ENCODE measurements at regions not wholly inside any gene's neighbourhood (a gene's known extent, or its start where the extent isn't known, plus 50 kb on each side); places are given as distances from the start of the nearest gene placed in this dataset.

GRCh38 chr10:23723796-23724195 lies 284.9 kb downstream of the OTUD1 start:
- no peak overlapping the region for H3K9ac ChIP-seq (ENCODE audit: extremely low read depth, low read length, poor library complexity, severe bottlenecking)
- peaks cover 9% of the 10 kb centered on the region for H3K9me3 Mint-ChIP-seq
- H3K27me3 Mint-ChIP-seq (ENCODE audit: insufficient read depth): no peaks in the 10 kb centered on the region
- H3K4me3 ChIP-seq (ENCODE audit: low read length): no peak overlapping the region
- H3K27ac ChIP-seq (ENCODE audit: low read depth, low read length): no peak overlapping the region
- no peaks in the 10 kb centered on the region for H3K9me3 ChIP-seq (ENCODE audit: control insufficient read depth, low read length)
- no peaks in the 10 kb centered on the region for H3K27me3 ChIP-seq (ENCODE audit: control insufficient read depth, insufficient read depth, low read length, poor library complexity, severe bottlenecking)
- DNase-seq: no peak
- H3K4me3 Mint-ChIP-seq: no peak overlapping the region
- no peak for TF ChIP-seq CTCF (conservative IDR thresholded peaks at IDR 0.05)
- no peak overlapping the region for H3K27ac Mint-ChIP-seq
- WGBS, 2 experiments (ENCODE audit: insufficient coverage in 1 of 2, insufficient read length in 1 of 2): 91 to 95% methylated on average over 4 to 6 of the region's 6 CpGs
- H3K36me3 Mint-ChIP-seq (ENCODE audit: low read depth): no peaks in the 10 kb centered on the region
- no peaks in the 10 kb centered on the region for H3K4me1 Mint-ChIP-seq
- H3K4me1 ChIP-seq (ENCODE audit: control insufficient read depth, insufficient read depth, low read length): no peaks in the 10 kb centered on the region
- no peaks in the 10 kb centered on the region for H3K36me3 ChIP-seq (ENCODE audit: control insufficient read depth, insufficient read depth, low read length)

GRCh38 chr10:23725548-23725947 lies 286.7 kb downstream of the OTUD1 start:
- DNase-seq: no peak
- no peaks in the 10 kb centered on the region for H3K36me3 Mint-ChIP-seq (ENCODE audit: low read depth)
- H3K27ac Mint-ChIP-seq: no peak overlapping the region
- no peak overlapping the region for H3K4me3 ChIP-seq (ENCODE audit: low read length)
- no peak for TF ChIP-seq CTCF (conservative IDR thresholded peaks at IDR 0.05)
- WGBS, 2 experiments (ENCODE audit: insufficient coverage in 1 of 2, insufficient read length in 1 of 2): 85 to 100% methylated on average over 1 of the region's 1 CpG
- no peak overlapping the region for H3K9ac ChIP-seq (ENCODE audit: extremely low read depth, low read length, poor library complexity, severe bottlenecking)
- H3K27me3 Mint-ChIP-seq (ENCODE audit: insufficient read depth): no peaks in the 10 kb centered on the region
- peaks cover 15% of the 10 kb centered on the region for H3K9me3 Mint-ChIP-seq
- H3K36me3 ChIP-seq (ENCODE audit: control insufficient read depth, insufficient read depth, low read length): no peaks in the 10 kb centered on the region
- H3K27me3 ChIP-seq (ENCODE audit: control insufficient read depth, insufficient read depth, low read length, poor library complexity, severe bottlenecking): no peaks in the 10 kb centered on the region
- H3K4me3 Mint-ChIP-seq: no peak overlapping the region
- no peaks in the 10 kb centered on the region for H3K4me1 Mint-ChIP-seq
- H3K27ac ChIP-seq (ENCODE audit: low read depth, low read length): no peak overlapping the region
- no peaks in the 10 kb centered on the region for H3K4me1 ChIP-seq (ENCODE audit: control insufficient read depth, insufficient read depth, low read length)
- H3K9me3 ChIP-seq (ENCODE audit: control insufficient read depth, low read length): no peaks in the 10 kb centered on the region

- Mint-ChIP-seq H3K4me1 (peaks cover 1% of the 10 kb centered on the region), H3K9me3 (no peaks in the 10 kb centered on the region), H3K36me3 (ENCODE audit: low read depth) (no peaks in the 10 kb centered on the region), H3K27ac (no peak overlapping the region), H3K27me3 (ENCODE audit: insufficient read depth) (peaks cover 1% of the 10 kb centered on the region), H3K4me3 (no peak overlapping the region)
- Histone ChIP-seq H3K27ac (ENCODE audit: low read depth, low read length) (no peak overlapping the region), H3K36me3 (ENCODE audit: control insufficient read depth, insufficient read depth, low read length) (no peaks in the 10 kb centered on the region), H3K4me1 (ENCODE audit: control insufficient read depth, insufficient read depth, low read length) (no peaks in the 10 kb centered on the region), H3K27me3 (ENCODE audit: control insufficient read depth, insufficient read depth, low read length, poor library complexity, severe bottlenecking) (no peaks in the 10 kb centered on the region), H3K9ac (ENCODE audit: extremely low read depth, low read length, poor library complexity, severe bottlenecking) (no peak overlapping the region), H3K4me3 (ENCODE audit: low read length) (no peak overlapping the region), H3K9me3 (ENCODE audit: control insufficient read depth, low read length) (no peaks in the 10 kb centered on the region)
- 88 to 100% methylated on average over 2 of the region's 2 CpGs for WGBS, 2 experiments (ENCODE audit: insufficient coverage in 1 of 2, insufficient read length in 1 of 2)
- no peak for TF ChIP-seq CTCF (conservative IDR thresholded peaks at IDR 0.05)
- DNase-seq: no peak
These were observed 303.5 kb downstream of the OTUD1 start for GRCh38 chr10:23742368-23742767.

Measured in endodermal cell (in vitro differentiated cells).